ENCODE measurements at regions not wholly inside any gene's neighbourhood (a gene's known extent, or its start where the extent isn't known, plus 50 kb on each side); places are given as distances from the start of the nearest gene placed in this dataset.
"Not testable (repeated sequence)": the region's sequence is repeated elsewhere in the genome, so short reads cannot be mapped to it uniquely, and the experiment has no call there.

GRCh38 chr5:154652746-154653417 is 102.3 kb upstream of the LARP1 start:
- DNase-seq = no peak

- DNase-seq = not testable (repeated sequence)
Measured at GRCh38 chr5:154651795-154652194, 103.4 kb upstream of the LARP1 start.

GRCh38 chr5:154648706-154649105 is 106.5 kb upstream of the LARP1 start:
- no peak for DNase-seq

- no peak for DNase-seq
Measured at GRCh38 chr5:154648229-154648628, 106.9 kb upstream of the LARP1 start.

GRCh38 chr5:154647761-154648145 is 107.4 kb upstream of the LARP1 start:
- DNase-seq = no peak

- DNase-seq = no peak
Measured at GRCh38 chr5:154647114-154647760, 107.9 kb upstream of the LARP1 start.

- no peak for DNase-seq
Measured at GRCh38 chr5:154646745-154647113, 108.4 kb upstream of the LARP1 start.

GRCh38 chr5:154644745-154645411 is 110.3 kb upstream of the LARP1 start:
- no peak for DNase-seq

GRCh38 chr5:154642499-154643245 is 112.5 kb upstream of the LARP1 start:
- no peak for DNase-seq

- DNase-seq = peak; percentile 16
Measured at GRCh38 chr5:154640213-154640831, 114.9 kb upstream of the LARP1 start.

GRCh38 chr5:154636786-154637185 is 118.4 kb upstream of the LARP1 start:
- DNase-seq = not testable (repeated sequence)

- not testable (repeated sequence) for DNase-seq
Measured at GRCh38 chr5:154636271-154636670, 118.9 kb upstream of the LARP1 start.

- DNase-seq = not testable (repeated sequence)
Measured at GRCh38 chr5:154633744-154634143, 121.4 kb upstream of the LARP1 start.

- no peak for DNase-seq
Measured at GRCh38 chr5:154631141-154631540, 124.0 kb upstream of the LARP1 start.

- DNase-seq = no peak
Measured at GRCh38 chr5:154630410-154630809, 124.8 kb upstream of the LARP1 start.

GRCh38 chr5:154628685-154629084 is 126.5 kb upstream of the LARP1 start:
- DNase-seq = no peak

- DNase-seq = no peak
Measured at GRCh38 chr5:154627698-154628678, 127.2 kb upstream of the LARP1 start.

- DNase-seq = no peak
Measured at GRCh38 chr5:154626876-154627557, 128.2 kb upstream of the LARP1 start.

- no peak for DNase-seq
Measured at GRCh38 chr5:154625031-154625430, 130.1 kb upstream of the LARP1 start.

GRCh38 chr5:154624341-154624740 is 130.8 kb upstream of the LARP1 start:
- no peak for DNase-seq

- no peak for DNase-seq
Measured at GRCh38 chr5:154620411-154620810, 134.8 kb upstream of the LARP1 start.
